GM18951 (cell line): ENCODE measurements at regions not wholly inside any gene's neighbourhood (a gene's known extent, or its start where the extent isn't known, plus 50 kb on each side); places are given as distances from the start of the nearest gene placed in this dataset.

Source experiments
- POLR2A ChIP-seq: IDR thresholded peaks from 4 replicates; pipeline ENCODE4 v1.6.1; 2011; ENCODE audit warnings: mild to moderate bottlenecking; ENCODE audit not compliant: insufficient read length, insufficient read depth; ENCODE audit errors: extremely low read depth
- in situ Hi-C: fragments of 300-500 bp; cut with MboI; formaldehyde crosslinking; loops from one replicate; pipeline ENCODE4 v1.12.0; 2022; ENCODE audit warnings: low sequenced_read_pairs, mixed read lengths, inconsistent platforms; ENCODE audit not compliant: unreplicated experiment

GRCh38 chr15:97648728-97649127 is 311.8 kb upstream of the ARRDC4 start:
- in situ Hi-C loops: no loop called here
- no peak for TF ChIP-seq POLR2A

- in situ Hi-C loops: no loop called here
- no peak for TF ChIP-seq POLR2A
These were observed 308.5 kb upstream of the ARRDC4 start for GRCh38 chr15:97652041-97652440.

- TF ChIP-seq POLR2A: no peak
- in situ Hi-C loops: no loop called here
These were observed 307.8 kb upstream of the ARRDC4 start for GRCh38 chr15:97652700-97653167.

- TF ChIP-seq POLR2A: no peak
- in situ Hi-C loops: no loop called here
These were observed 306.6 kb upstream of the ARRDC4 start for GRCh38 chr15:97653896-97654295.

- in situ Hi-C loops: no loop called here
- TF ChIP-seq POLR2A: no peak
These were observed 305.9 kb upstream of the ARRDC4 start for GRCh38 chr15:97654481-97655076.

- in situ Hi-C loops: no loop called here
- no peak for TF ChIP-seq POLR2A
These were observed 298.7 kb upstream of the ARRDC4 start for GRCh38 chr15:97661796-97662195.

GRCh38 chr15:97672586-97672985 is 287.9 kb upstream of the ARRDC4 start:
- in situ Hi-C loops: no loop called here
- no peak for TF ChIP-seq POLR2A

- in situ Hi-C loops: no loop called here
- TF ChIP-seq POLR2A: no peak
These were observed 281.8 kb upstream of the ARRDC4 start for GRCh38 chr15:97678656-97679055.

- in situ Hi-C loops: no loop called here
- no peak for TF ChIP-seq POLR2A
These were observed 281.3 kb upstream of the ARRDC4 start for GRCh38 chr15:97679106-97679688.

- in situ Hi-C loops: no loop called here
These were observed 279.8 kb upstream of the ARRDC4 start for GRCh38 chr15:97680606-97681220.

GRCh38 chr15:97683831-97684230 is 276.7 kb upstream of the ARRDC4 start:
- TF ChIP-seq POLR2A: no peak
- in situ Hi-C loops: no loop called here

More at GRCh38 chr15:97680606-97681220, 279.8 kb upstream of the ARRDC4 start:
- TF ChIP-seq POLR2A: no peak

- in situ Hi-C loops: no loop called here
- no peak for TF ChIP-seq POLR2A
These were observed 276.3 kb upstream of the ARRDC4 start for GRCh38 chr15:97684249-97684648.

GRCh38 chr15:97686324-97686723 is 274.2 kb upstream of the ARRDC4 start:
- in situ Hi-C loops: no loop called here
- no peak for TF ChIP-seq POLR2A

GRCh38 chr15:97687654-97688053 is 272.8 kb upstream of the ARRDC4 start:
- no peak for TF ChIP-seq POLR2A
- in situ Hi-C loops: no loop called here
